HG02798 (cell line): ENCODE measurements at regions not wholly inside any gene's neighbourhood (a gene's known extent, or its start where the extent isn't known, plus 50 kb on each side); places are given as distances from the start of the nearest gene placed in this dataset.
"Not testable (repeated sequence)": the region's sequence is repeated elsewhere in the genome, so short reads cannot be mapped to it uniquely, and the experiment has no call there.

Source experiments
- ATAC-seq: cut with Tn5 transposase; IDR thresholded peaks from one replicate; pipeline ENCODE4 v1.9.1; 2021; ENCODE audit warnings: mild to moderate bottlenecking; ENCODE audit not compliant: unreplicated experiment, poor library complexity

- no peak for ATAC-seq
These were observed 2695.0 kb upstream of the DEFB115 start for GRCh38 chr20:28562510-28562898.

GRCh38 chr20:28562899-28563521 is 2694.5 kb upstream of the DEFB115 start:
- not testable (repeated sequence) for ATAC-seq

- ATAC-seq = not testable (repeated sequence)
These were observed 2693.4 kb upstream of the DEFB115 start for GRCh38 chr20:28564024-28564423.

GRCh38 chr20:28564688-28565463 is 2692.6 kb upstream of the DEFB115 start:
- not testable (repeated sequence) for ATAC-seq

GRCh38 chr20:28575991-28576390 is 2681.5 kb upstream of the DEFB115 start:
- not testable (repeated sequence) for ATAC-seq

GRCh38 chr20:28591680-28592079 is 2665.8 kb upstream of the DEFB115 start:
- not testable (repeated sequence) for ATAC-seq

GRCh38 chr20:28593383-28593782 is 2664.1 kb upstream of the DEFB115 start:
- ATAC-seq = not testable (repeated sequence)

GRCh38 chr20:28594476-28594875 is 2663.0 kb upstream of the DEFB115 start:
- ATAC-seq = not testable (repeated sequence)

GRCh38 chr20:28602006-28602402 is 2655.5 kb upstream of the DEFB115 start:
- not testable (repeated sequence) for ATAC-seq

GRCh38 chr20:28602403-28603217 is 2654.9 kb upstream of the DEFB115 start:
- peak; percentile 100 for ATAC-seq

GRCh38 chr20:28603218-28603577 is 2654.3 kb upstream of the DEFB115 start:
- not testable (repeated sequence) for ATAC-seq

- ATAC-seq = no peak
These were observed 2641.1 kb upstream of the DEFB115 start for GRCh38 chr20:28616354-28616753.

GRCh38 chr20:28619956-28620651 is 2637.4 kb upstream of the DEFB115 start:
- not testable (repeated sequence) for ATAC-seq

GRCh38 chr20:28625112-28625511 is 2632.4 kb upstream of the DEFB115 start:
- not testable (repeated sequence) for ATAC-seq

GRCh38 chr20:28640831-28641230 is 2616.6 kb upstream of the DEFB115 start:
- not testable (repeated sequence) for ATAC-seq
